Eye (tissue), 1 donor: ENCODE measurements at regions not wholly inside any gene's neighbourhood (a gene's known extent, or its start where the extent isn't known, plus 50 kb on each side); places are given as distances from the start of the nearest gene placed in this dataset.

Source experiments
- DNase-seq: peaks from one replicate; pipeline ENCODE4 v3.0.0-alpha.2; 2015

DNA sequence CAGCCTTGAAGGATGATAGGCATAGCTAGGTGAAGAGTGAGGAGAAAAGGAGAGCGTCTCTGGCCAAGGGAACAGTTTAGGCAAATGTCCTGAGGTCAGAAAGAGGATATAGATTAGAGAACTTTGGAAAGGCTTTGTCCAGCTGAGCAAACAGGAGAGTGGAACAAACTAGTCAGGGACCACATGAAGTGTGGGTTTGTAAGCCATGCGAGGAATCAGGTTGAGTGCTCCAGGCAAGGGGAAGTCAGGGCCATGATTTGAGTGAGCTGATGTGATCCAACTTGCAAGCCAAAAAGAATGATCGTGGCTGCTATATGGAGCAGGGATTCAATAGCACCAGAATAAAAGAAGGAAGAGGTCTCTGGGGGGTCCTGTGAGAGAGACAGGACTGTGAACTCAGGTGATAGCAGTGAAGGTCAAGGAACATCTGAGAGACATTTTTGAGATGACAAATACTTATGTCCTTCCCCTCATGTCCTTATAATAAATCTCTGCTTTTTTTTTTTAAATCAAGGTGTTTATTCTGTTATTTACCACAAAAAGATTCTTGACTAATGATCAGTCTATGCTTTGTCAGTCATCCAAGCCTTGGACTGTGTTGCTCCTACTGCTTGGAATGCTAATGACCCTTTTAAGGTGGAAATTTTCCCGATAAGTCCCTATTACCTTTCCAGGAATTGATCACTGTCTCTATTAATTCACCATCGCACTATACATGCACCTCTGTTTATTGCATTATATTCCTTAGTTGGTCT lies 472.6 kb downstream of the TXNL1 start:
- DNase-seq = no peak

DNA sequence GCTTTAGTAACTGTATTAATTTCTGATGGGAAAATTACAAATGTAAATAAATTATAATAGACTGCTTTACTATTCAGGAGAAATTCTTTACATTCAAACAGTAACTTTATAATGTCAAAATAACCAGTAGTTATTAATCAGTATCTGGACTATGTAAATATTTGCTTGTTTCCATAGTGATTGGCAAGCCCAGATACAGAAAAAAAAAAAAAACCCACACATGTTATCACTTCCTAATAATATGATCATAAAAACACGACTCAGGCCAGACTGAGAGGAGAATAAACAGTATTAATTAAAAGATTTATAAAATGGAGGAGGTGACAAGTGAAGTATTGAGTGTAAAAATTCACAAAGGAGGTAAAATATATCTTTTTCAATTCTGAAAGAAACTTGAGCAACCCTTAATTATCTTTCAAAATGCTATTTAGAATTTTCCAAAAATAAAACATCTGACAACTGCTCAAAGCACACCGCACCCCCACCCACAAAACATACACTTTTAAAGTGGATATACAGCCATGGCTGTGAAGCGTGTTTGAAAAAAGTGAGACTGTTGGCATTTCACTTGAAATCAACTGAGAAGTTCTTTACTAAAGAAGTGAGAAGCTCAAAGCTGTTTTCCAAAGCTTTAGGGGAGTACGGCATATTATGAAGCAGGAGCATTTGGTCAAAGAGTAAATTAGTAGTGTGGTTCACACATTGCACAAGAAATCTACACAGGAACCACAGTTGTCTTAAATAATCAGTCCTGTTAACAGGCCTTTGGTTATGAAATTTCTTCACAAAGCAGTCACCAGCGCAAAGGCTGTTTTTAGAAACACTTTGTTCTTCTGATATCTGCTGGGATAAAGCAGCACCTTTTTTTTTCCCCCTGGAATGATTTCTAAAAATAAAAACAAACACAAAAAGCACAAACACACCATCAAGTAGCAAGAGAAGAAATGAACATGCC lies 475.8 kb downstream of the TXNL1 start:
- no peak for DNase-seq

DNA sequence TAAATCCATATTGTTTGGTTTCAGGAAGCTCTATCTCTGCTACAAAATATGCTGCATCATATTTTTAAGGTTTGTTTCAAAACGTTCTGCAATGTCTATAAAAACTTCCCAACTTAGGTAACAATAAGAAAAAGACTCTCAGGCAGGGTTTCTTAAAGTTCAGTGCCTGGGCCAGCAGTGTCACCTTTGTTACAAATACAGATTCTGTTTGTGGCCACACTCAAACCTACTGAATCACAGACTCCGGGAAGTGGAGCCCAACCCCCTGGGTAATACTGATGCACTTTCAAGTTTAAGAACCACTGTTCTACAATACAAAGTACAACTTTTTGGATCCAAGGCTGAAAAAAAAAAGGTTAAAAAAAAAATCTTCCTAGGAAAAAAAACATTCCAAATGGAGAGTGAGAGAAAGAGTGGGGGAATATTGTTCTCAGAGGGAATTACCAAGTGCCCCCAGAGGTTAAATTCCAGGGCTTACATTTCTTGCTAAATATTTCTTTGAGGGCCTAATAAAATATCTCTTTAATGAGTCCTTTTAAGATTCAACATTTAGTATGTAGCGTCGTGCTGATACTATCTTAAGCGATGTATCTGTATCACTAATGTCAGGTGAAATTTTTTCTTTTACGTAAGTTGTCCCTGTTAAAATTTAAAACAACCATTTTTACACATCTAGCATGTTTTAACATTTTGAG lies 476.7 kb downstream of the TXNL1 start:
- no peak for DNase-seq

DNA sequence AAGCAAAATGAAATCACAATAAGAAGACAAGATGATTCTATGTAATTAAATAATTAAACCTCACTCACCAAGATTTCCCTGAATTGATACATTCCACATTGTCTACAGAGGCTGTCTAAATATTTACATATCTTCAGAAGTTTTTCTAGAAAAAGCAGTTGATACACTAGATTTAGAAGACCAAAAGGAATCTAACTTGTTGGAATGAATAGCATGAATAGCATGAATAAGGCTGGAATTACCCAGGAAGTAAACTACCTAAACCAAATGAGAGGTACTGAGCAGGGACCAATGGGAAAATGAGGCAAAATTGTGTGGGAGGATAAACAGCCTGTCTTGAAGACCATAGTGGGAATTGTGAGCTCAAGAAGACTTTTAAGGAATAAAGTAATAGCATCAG lies 479.7 kb downstream of the TXNL1 start:
- DNase-seq = no peak

DNA sequence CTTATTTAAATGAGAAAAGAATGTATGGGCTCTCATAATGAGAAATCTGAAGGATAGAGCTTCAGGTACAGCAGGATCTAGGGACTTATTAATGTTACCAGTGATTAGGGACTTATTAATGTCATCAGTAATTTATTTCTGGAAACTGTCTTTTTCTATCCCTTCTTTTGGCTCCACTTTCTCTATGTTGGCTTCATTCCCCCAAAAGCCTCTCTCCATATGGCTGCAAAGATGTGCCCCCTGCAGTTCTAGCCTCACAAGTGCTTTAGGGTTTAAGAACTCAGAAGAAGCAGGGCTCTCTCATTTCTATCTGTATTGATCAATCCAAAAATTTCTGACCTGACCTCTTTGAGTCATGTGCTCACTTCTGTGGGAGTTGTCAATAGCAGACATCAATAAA lies 480.9 kb downstream of the TXNL1 start:
- no peak for DNase-seq

DNA sequence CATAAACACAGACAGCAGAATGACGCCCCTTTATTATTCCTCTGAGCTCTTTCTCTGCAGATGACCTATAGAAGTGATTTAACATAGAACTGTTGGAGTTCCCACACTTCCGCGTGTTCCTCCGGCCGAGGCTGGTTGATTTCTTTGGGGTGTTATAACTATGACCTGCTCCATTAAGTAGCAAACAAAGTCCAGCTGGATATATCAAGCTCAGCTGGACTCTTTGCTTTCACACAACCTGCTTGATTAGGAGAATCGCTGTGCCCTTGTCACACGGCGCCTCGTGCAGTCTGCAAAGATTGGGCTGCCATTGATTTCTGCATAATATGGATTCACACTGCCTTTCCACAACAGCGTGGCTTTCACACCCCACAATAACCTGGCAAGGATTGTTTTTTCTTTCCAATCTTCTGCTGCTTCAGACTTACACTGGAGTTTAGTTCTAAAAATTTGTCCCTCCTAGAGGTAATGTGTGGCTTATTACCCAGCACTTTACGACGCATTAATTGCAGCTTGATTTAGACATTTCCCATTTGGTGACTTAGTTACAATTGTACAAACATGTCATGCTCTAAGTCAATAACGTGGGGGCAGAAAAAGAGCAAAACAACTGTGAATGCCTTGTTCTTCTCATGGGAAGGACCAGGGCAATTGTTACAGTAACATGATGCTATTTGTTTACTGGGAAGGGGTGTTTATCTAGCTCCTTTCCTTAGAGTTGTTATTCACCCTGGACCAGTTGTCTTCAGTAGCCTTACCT lies 485.7 kb downstream of the TXNL1 start:
- no peak for DNase-seq

DNA sequence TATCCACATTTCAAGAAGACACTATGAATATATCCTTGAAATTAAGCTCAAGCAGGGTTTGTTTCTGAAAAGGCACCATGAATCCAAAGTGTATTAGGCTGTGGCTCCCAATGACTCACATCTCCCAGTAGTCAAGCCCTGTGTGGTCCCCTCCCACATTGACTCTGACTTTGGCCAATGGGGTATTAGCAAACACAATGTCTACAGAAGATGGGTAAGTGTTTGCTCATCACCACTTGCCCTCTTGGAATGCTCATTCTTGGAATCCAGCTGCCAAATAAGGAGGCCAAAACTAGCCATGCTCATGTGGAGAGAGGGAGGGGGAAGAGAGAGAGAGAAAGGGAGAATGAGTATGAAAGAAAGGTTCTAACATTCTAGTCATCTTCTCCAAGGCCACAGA lies 490.0 kb downstream of the TXNL1 start:
- no peak for DNase-seq

DNA sequence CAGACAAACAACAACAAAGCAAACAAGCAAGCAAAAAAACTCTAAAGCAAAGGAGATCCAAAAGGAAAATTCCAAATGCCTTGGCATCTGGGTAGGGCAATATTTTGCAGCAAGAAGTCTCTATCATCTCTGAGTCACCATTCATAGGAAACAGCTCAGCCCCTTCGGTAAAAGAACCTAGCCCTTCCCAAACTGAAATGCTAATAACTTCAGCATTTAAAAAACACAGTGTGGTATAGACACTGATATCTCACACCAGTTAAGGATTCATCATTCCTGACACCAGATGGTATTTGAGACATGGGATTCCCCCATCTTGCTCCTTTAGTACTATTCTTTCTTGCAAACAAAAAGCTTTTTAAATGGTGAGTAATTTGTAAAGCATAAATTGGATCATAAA lies 491.8 kb downstream of the TXNL1 start:
- no peak for DNase-seq

DNA sequence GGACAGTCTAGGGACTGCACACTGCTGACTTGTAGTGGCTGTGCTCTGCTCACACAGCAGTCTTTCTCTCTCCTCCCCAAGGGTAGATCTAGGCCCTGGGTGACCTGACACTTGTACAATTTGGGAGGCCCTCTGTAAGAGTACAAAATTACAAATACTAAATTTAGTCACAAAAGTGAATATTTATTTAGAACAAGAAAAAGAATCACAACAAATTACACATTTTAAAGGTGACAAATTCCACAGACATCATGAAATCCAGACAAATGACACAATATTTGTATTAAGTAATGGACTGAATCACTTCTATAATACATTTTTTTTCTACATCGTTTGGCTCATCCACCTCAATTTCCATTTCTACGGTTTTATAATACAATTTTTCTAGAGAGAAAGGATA lies 496.4 kb downstream of the TXNL1 start:
- DNase-seq = no peak

DNA sequence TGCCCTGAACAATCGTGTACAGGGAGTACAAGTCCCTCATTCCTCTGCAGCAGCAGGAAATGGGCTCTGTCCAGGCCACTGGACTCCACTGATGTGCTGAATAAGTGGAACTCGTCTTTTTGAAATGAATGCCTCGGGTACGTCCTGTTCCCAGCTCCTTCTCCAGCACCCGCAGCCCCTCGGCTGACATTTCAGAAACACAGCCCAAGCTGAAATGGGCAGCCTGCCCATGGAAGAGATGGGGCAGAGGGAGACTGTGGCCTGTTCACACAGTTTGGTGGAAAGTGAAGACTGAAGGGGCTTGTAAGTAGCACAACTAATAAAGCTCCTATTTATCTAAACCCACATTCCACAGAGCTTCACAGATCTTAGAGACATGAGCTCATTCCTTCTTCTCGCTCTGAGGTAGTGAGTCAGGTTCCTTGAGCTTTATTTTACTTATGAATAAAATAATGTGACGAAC lies 498.6 kb downstream of the TXNL1 start:
- DNase-seq = no peak

DNA sequence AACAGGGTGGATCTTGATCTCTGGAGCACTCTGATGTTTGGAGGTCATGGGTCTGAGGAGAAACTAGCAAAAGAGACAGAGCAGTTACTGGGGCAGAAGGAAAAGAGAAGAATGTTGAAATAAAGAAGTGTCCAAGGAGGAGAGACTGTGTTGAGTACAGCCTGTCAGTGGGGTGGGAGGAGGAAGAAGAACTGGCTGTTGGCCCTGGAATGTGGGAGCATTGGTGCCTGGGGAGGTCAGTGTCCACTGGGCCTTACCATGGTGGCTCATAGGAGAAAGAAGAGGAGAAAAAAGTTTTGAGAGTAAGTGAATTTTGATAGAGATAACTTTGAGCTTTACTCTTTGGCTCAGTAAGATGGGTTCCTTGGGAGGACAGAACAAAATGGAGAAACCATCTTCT lies 499.0 kb downstream of the TXNL1 start:
- DNase-seq = no peak

DNA sequence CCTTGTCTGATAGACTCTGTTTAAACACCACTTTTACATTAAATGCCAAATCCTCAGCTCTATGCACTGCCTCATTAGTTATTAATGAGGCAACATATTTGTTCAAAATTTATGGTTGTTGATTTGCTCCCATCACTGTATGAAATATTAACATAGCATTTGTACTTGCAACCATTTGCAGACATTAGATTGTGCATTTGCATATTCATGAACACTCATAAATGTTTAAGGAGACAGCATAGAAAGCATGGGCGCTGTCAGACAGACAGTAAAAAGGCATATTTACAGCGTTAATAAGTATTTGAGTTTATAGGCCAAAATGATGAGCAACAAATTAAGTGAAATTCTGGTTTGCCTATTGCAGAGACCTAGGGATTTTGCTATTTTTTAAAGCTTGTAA lies 502.3 kb downstream of the TXNL1 start:
- no peak for DNase-seq

DNA sequence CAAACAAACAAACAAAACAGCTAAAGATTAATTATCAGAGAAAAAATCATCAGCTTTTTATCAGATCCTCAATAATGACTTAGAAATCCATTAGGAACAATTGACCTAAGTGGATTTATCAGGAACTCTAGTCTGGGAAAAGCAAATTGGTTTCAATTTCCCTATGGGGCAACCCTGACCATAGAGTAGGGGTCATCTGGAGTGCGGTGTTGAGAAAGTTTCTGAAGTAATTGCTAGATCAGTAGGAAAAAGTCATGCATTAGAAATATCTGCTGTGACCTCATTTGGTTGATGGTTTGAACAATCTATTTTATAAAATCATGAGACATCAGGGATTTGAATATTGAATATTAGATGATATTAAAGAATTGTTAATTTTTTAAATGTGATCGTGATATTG lies 507.9 kb downstream of the TXNL1 start:
- DNase-seq = no peak

DNA sequence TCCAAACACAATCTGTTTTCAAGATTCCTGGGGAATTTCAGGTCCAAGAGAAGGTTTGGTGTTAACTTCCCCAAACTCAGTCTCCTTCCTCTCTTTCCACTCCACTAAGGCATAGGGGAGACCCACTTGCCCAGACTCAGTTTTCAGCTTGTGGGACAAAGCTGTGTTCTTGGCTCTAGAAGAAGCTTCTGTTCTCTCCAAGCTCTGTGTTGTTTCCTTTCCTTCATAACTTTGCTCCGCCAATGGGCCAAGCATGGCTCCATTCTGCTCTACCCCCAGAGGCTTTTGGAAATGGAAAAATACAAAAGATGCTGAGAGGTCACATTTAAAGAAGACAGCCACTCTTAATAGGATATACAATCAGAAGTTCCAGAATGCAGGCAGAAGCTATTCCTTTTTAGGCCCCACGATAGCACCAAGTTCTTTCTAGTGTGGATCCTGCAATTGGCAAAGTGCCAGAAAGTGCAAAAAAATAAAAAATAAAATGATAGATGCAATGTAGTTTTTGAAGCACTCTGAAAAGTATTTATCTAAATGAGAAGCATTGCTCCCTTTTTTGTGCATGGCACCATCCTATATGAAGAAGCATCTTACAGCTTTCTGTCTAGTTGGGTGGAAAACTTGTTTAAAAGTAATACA lies 510.1 kb downstream of the TXNL1 start:
- DNase-seq = no peak

DNA sequence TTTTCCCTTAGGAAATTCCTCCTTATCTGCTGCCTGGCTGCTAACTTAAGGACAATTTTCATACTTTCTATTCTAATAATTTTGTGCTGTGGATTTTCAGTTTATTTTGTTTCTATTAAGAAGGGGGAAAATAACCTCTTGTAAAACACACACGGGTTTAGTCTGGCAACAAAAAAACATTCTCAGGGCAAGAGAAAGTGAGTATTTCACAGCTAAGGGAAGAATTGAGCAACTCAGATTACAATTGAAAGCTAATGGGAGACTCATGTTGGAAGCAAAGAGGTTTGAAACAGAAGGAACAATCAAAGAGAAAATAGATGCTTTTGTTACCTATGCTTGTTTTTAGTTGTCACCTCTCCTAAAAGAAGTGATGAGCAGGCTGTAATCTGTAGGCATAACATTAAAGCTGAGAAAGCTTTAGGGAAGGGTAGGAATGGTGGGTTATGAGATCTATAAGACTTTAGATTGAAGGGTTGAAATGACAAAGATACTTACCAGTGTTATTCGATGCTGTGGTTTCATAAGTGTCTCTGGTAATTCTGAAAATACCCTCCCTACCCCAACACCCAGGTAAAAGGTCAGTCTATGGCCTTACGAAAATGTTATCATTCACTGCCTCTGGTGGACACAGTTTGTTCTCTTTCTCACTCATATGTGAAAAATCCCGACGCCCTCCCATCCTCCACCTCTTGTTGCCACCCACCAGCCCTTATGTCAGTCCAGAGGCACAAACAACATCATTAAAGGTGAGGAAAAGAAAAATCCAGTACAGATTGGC lies 510.9 kb downstream of the TXNL1 start:
- no peak for DNase-seq

DNA sequence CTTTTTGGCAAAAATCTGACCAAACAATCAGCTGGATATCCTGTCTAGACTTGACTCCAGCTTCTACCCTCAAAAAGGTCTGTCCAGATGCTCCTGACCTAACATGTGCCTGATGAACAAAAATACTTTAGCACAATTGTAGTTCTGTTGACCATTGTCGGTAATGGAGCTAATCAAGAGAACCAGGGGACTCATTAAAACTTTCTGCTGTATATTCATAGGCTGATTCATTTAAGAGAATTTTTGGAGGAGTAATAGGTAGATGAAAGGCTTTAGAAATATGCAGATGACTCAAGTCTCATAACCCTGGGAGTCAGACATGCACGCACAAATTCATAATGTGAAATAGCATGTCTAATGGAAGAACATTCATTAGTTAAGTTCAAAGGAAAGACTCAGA lies 514.2 kb downstream of the TXNL1 start:
- no peak for DNase-seq

DNA sequence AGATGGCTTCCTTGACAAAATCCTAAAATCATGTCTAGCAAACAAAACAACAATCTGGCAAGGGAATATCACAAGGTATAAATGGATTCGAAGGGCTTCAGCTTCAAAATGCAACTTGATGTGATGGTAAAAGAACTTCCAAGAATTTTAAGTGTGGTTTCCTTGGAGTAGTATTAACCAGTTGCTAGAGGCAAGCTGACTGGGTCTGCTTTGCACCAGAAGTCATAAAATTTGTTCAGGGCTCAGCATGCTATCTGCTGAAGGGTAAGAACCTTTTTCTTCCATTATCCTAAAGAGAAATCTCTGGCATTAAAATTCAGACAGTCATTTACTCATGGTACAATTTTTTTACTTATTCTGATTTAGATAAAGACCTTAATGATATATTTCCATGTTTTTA lies 516.7 kb downstream of the TXNL1 start:
- no peak for DNase-seq

DNA sequence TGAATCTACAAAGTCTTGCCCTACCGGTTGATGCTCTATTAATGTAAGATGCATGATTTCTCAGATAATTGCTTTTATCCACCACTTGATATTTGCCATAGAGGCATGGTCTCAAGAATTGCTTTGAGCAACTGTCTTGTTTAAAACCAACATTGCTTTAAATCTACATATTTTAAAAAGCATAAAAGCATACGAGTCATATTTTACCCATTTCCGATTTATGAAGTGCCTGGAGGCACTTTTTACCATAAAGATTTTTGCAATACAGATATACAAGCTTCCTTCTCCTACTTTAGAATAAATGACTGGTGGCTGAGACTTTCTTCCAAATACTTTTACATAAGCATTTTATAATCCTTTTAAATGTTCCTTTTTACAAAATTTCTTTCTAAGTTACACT lies 517.6 kb downstream of the TXNL1 start:
- DNase-seq = no peak

DNA sequence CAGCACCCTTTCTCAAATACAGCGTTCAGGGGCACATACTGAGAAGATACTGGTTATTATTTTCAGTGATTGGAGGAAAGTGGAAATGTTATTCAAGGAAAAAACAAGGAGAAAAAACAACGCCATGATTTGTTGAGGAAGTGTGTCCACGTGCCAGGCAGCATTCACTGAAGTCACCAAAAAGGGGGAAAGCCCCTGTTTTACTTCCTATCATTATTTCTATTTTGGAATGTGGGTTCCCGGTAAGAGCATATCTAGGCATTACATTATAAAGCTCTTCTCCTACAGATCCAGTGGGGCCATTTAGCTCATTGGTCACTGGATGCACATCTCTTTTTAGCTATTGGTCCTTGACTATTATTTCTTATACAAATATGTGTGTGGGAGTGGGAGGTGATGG lies 518.7 kb downstream of the TXNL1 start:
- no peak for DNase-seq

DNA sequence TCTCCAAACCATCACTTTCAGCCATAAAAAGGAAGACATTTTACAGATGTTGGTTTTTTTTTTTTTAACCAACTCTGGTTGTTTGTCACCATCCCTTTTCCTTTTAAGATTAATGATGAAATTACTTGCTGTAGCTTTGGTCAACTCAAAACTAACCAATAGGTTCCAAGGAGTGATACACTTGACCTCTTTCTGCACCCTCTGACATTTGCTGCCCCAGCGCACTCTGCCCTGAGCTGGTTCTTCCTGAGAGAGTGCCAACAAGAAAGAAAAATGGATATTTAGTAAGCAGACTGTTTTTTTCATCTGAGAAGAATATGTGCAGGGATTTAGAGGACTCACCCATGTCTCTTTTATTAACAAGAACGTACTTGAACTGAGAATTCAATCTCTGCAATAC lies 520.0 kb downstream of the TXNL1 start:
- no peak for DNase-seq
